ENCODE measurements at regions not wholly inside any gene's neighbourhood (a gene's known extent, or its start where the extent isn't known, plus 50 kb on each side); places are given as distances from the start of the nearest gene placed in this dataset.

DNA sequence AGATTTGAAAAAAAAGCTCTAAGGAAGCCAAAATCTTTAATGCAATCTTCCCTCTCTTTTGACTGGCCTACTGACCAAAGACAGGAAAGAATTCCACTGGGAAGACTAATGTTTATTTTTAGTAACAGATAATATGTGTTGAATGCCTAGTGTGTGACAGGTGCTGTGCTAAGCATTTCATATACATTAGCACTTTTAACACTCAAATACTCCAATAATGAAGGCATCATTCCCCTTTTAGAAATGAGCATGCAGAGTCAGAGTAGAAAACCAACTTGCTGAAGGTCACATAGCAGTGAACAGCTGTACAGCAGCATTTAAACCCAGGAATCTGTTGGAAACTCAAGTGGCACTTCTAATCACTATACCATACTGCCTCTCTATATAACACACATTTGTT is 170.6 kb downstream of the MINAR1 start:
- TF ChIP-seq POLR2AphosphoS5 (IDR thresholded peaks at IDR 0.05) (no peak), POLR2A (IDR thresholded peaks at IDR 0.05) (no peak), CTCF (IDR thresholded peaks at IDR 0.05) (no peak), EP300 (IDR thresholded peaks at IDR 0.05) (no peak)

Data from upper lobe of left lung (tissue), 4 donors.